ENCODE measurements at regions not wholly inside any gene's neighbourhood (a gene's known extent, or its start where the extent isn't known, plus 50 kb on each side); places are given as distances from the start of the nearest gene placed in this dataset.
"Not testable (repeated sequence)": the region's sequence is repeated elsewhere in the genome, so short reads cannot be mapped to it uniquely, and the experiment has no call there.

GRCh38 chr9:90233081-90233480 lies 409.5 kb downstream of the DIRAS2 start:
- not testable (repeated sequence) for DNase-seq (ENCODE audit: low spot score)

GRCh38 chr9:90240541-90240940 lies 402.1 kb downstream of the DIRAS2 start:
- no peak for DNase-seq (ENCODE audit: low spot score)

- DNase-seq (ENCODE audit: low spot score) = no peak
Measured at GRCh38 chr9:90245661-90246060, 397.0 kb downstream of the DIRAS2 start.

DNA sequence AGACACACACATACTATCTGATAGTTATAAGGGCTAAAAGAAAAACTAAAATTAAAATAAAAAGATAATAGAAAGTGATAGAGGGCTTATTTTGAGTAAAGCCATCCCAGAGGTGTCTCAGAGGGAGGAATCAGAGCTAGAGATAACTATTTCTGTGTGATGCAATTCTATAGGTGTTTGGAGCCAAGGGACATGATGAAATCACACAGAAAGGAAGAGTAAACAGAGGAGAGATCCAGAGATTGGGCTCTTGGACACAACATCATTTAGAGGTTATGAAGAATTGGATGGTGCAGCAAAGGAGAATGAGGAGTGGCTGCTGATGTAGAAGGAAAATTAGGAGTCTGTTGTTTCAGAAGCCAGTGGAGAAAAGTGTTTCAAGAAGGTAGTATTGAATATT lies 393.5 kb downstream of the DIRAS2 start:
- DNase-seq (ENCODE audit: low spot score) = no peak

- DNase-seq (ENCODE audit: low spot score) = no peak
Measured at GRCh38 chr9:90251316-90251715, 391.3 kb downstream of the DIRAS2 start.

DNA sequence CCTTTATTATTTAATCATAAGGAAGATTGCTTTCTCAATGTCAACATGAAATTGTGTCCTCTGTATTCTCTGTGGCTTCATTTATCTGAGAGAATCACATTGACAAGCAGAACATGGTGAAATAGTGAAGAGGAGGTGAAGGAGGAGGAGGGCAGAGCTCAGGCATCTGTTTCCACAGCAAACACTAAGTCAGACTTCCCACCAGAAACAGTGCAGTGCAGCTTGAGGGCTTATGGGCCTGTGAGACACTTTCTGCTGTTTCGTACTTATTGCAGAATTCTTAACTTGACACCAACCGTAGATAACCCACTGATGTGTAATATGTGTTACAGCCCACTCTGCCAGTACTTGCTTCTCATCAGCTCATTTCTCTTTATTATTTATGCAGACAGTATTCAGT lies 386.3 kb downstream of the DIRAS2 start:
- no peak for DNase-seq (ENCODE audit: low spot score)

DNA sequence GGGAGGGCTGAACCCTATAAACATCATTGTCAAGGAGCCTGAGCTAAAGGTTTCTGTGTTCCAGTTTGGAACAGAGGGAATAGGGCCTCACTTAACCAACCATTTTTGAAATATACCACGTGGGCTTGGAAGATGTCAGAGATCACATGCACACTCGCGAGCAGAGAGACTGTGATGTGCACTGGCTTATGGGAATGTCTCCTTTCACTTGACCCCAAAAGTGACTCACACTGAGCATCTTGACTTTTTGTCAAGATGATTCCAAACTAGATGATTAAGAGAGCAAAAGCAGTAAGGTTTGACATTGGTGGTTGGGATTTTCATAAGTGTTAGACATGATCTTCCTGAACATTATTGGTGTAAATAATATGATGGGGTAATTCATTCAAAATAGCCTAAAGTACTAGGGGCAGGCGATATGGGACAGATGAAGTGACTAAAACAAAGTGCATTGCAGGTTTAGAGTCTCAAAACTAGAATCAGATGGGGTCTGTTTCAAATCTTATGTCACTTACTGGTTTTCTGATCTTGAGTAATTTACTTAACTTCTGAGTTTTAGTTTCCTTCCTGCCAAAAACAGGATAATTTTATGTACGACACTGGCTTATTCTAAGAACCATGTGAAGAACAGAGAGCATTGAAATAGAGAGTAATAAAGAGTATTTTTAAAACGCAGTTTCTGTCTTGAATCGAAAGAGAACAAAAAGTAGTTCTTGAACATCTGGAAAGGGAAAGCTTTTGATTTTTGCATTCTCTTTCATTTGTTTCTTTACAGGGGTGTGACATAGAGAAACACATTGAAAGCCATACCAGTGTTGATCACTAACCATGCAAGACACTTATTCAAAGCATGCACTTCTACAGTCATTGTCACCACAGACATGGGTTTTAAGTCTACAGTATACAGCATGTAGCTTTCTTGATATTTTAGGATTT lies 383.0 kb downstream of the DIRAS2 start:
- DNase-seq (ENCODE audit: low spot score) = no peak

DNA sequence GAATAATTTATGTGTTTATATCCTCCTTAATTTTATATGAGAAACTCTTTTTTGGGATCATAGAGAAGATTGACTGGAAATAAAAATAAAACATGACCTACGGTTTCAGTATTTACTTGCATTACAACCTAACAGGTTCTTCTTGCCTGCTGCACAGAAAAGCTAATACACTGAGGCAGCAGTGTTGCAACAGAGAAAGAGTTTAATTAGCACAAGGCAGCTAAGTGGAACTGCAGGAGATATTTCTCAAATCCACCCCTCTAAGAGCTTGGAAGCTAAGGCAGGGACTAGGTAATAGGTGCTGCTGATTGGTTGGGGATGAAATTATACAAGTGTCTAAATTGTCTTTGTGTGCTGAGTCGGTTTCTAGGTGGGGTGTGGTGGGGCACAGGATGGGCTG lies 380.9 kb downstream of the DIRAS2 start:
- DNase-seq (ENCODE audit: low spot score) = no peak

DNA sequence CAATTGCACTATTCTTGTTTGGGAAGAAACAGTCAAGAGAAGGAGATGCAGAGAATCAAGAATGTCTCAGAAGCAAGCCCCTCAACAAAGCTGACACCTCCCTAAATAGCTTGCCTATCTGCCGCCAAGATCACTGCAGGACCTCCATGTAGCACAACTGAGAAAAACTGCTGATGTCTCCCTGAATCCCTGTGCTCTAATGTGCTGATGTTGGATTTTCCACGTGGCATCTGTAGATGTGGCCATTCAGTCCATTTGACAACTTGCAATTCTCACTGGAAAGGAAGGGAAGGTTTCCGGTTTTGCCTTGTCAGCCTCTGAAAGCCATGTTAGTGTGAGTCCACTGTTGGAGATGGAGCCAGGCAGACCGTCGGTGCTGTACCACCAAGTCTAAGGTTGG lies 374.0 kb downstream of the DIRAS2 start:
- no peak for DNase-seq (ENCODE audit: low spot score)

GRCh38 chr9:90271707-90272106 lies 370.9 kb downstream of the DIRAS2 start:
- DNase-seq (ENCODE audit: low spot score) = no peak

GRCh38 chr9:90274725-90275124 lies 367.9 kb downstream of the DIRAS2 start:
- DNase-seq (ENCODE audit: low spot score) = no peak

- DNase-seq (ENCODE audit: low spot score) = no peak
Measured at GRCh38 chr9:90285946-90286345, 356.7 kb downstream of the DIRAS2 start.

DNA sequence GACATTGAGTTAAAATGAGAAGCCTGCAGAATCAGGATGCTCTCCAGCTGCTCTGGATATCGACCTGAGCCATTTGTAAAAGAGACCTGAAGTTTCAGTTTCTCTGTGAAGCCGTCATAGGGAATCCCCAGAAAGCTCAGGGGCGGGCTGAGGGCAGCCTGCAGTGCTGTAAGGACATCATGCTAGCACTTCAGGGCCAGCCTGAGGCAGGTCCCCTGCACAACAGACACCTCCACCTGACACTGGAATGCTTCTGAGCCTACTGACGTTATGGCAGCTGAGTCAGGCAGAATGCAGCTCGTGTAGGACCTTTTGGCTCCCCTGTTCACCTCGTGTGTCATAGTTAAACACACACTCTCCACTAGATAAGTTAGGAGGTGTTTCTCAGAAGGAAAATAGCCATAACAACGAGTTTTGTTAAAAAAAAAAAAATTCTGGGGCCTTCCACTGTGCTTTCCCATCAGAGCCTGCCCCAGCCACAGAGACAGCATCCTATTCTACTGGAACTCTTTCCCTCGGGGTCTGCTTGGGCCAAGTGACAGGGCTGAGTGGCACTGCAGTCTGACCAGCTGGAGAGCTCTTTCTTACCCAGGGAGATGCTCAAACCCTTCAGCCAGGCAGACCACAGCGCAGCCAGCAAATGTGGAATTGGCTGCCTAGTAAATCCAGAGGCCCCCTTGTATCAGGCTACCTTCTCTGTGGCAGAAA lies 354.9 kb downstream of the DIRAS2 start:
- DNase-seq (ENCODE audit: low spot score) = no peak

GRCh38 chr9:90288275-90288639 lies 354.4 kb downstream of the DIRAS2 start:
- no peak for DNase-seq (ENCODE audit: low spot score)

DNA sequence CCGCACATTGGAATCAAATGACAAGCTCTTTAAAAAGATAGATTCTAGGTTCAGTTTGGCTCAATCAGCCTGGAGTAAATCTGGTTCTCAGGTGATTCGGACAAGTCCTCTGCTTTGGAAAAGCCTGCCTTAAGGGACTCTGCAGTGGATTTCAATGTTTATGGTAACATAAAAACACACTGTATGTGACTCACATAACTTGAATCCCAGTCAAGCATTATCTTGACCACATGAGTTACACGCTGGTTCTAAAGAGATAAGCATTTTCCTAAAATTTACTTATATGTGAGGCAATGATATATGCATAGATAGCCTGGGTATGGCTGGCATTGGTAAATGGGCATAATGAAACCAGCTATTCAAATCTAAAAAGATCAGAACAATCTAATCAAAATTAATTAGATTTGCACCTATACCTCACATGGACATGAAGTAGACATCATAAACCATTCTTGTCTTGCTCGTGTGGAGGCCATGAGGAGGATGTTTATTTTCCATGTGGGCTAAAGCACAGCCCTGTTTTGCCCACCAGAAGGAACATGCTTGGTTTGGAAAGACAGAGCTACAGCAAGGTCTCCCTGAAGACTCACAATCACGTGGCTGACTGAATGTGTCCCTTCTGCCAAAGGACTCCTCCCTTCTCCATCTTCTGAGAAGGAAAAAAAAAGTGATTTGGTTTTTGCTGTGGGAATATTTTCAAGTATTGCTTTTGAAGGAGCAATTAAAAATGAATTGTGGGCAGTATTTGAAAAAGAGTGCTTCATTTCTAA lies 351.7 kb downstream of the DIRAS2 start:
- DNase-seq (ENCODE audit: low spot score) = no peak

GRCh38 chr9:90296539-90296938 lies 346.1 kb downstream of the DIRAS2 start:
- no peak for DNase-seq (ENCODE audit: low spot score)

DNA sequence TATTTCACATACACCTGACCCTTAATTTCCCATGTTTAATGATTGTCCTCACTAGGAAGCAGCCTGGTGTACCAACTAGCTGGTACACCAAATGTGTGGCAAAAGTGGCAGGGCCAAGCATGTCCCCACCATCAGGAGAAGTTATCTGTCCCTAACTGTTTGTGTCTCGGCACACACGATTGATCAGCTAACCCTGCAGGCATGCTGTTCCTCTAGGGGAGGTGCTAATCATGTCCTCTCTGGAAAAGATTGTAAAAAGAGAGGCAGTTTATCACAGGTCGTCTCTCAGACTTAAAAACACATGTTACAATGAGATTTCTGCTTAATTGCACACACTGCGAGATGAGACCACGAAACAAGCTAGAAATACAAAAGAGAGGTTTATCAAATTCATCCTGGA lies 342.7 kb downstream of the DIRAS2 start:
- no peak for DNase-seq (ENCODE audit: low spot score)

DNA sequence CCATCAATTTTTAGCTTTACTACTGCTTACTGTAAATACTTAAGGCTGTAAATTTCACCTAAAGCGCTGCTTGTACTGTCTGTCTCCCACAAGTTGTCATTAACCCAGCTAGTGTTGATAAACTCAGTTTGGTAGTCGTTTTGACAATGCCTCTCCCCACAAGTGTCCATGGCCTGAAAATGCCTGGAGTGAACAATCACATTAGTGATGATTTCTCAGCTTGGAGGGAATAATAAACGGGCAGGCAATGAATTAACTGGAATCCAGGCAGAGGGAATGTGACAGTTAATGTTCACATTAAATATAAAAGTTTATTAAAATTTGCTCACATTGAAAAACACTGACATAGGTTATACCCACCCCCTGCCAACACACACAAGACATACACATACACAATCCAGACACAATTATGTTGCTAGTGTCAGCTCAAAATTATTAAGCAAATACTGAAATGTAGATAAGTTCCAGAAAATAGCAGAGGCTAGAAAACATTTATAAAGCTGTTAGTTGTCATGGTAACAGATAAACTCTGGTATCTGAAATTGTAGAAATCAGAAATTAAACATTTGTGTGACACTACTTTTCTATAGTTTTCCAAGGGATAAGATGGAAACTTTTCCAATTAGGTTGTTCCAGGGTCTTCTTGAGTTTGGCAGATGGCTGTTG lies 341.9 kb downstream of the DIRAS2 start:
- DNase-seq (ENCODE audit: low spot score) = no peak

- DNase-seq (ENCODE audit: low spot score) = no peak
Measured at GRCh38 chr9:90301277-90301653, 341.4 kb downstream of the DIRAS2 start.

- no peak for DNase-seq (ENCODE audit: low spot score)
Measured at GRCh38 chr9:90303655-90304054, 339.0 kb downstream of the DIRAS2 start.

DNA sequence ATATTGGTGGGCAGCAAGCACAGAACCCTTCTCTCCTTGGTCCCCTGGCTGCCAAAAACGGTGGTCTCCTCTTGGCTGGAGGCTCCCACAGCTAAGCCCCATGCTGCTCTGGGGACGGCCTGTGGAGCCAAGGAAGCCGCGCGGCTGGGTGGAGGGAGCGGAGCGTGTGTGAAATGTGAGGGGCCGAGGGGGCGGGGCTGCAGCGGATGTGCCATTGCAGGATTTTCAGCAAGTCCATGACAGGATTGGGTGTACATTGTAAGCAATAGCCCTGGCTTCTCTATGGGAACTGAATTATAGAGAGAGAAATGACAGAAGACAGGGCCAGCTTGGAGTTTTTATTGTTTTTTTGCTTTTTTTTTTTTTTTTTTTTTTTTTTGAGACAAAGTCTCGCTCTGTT lies 336.5 kb downstream of the DIRAS2 start:
- DNase-seq (ENCODE audit: low spot score) = no peak

DNA sequence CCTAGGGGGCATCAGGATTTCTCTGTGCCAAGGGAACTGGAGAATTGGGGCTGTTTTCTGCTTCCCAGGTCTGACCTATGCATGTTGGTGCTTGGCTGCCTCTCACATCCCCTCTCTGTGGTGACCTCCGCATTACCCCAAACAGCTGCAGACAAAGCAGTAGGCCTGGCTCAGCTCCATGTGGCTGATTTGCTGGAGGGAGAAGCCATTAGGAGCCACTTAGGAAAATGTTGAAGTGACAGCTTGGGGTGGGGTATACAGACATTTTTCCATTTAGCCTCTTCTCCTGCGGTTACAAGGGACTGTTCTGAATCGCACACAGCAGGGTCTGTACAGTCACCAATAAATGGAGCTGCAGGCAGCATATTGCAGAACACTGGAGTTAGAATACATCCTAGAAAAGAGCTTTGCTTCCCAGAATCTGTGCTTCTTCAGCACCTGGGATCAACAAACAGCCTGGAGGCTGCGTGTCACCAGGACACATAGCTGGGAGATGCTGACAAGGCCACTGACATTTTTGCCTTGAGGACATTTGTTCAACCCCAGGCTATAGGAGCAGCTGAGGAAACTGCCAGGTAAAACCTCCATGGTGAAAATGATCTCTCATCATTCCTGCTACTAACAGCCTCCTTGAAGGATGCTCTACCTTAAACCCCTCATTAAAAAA lies 335.3 kb downstream of the DIRAS2 start:
- no peak for DNase-seq (ENCODE audit: low spot score)
